GM20431 (cell line): ENCODE measurements at regions not wholly inside any gene's neighbourhood (a gene's known extent, or its start where the extent isn't known, plus 50 kb on each side); places are given as distances from the start of the nearest gene placed in this dataset.
"Not testable (repeated sequence)": the region's sequence is repeated elsewhere in the genome, so short reads cannot be mapped to it uniquely, and the experiment has no call there.

Experiments used
- in situ Hi-C: fragments of 300-500 bp; cut with MseI, MboI; formaldehyde crosslinking; loops from one replicate; pipeline ENCODE4 v1.15.0; 2020; ENCODE audit warnings: low sequenced_read_pairs; ENCODE audit not compliant: unreplicated experiment

DNA sequence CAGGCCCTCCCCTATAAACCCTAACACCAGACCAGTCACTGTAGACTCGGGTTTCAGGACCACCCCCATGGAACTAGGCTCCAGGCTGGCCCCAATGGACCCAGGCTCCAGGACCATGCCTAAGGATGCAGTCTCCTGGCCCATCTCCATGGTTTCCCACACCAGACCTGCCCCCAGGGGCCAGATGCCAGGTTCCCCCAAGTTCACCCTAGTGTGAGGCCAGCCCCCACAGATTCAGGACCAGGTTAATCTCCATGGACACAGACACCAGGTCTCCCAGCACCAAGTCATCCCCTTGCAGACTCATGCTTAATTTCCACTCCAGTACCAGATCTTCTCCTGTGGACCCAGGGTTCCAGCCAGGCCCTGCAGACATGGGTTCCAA lies 103.8 kb upstream of the LANCL2 start:
- in situ Hi-C loops: no loop called here

DNA sequence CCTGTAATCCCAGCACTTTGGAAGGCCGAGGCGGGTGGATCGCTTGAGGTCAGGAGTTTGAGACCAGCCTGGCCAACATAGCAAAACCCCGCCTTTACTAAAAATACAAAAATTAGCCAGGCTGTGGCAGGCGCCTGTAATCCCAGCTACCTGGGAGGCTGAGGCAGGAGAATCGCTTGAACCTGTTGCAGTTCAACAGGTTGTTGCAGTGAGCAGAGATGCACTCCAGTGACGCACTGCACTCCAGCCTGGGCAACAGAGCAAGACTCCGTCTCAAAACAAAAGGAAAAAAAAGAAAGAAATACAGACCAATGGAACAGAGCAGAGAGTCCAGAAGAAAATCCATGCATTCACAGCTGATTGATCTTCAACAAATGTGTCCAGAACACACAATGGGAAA lies 99.8 kb upstream of the LANCL2 start:
- in situ Hi-C loops: not testable (repeated sequence)

DNA sequence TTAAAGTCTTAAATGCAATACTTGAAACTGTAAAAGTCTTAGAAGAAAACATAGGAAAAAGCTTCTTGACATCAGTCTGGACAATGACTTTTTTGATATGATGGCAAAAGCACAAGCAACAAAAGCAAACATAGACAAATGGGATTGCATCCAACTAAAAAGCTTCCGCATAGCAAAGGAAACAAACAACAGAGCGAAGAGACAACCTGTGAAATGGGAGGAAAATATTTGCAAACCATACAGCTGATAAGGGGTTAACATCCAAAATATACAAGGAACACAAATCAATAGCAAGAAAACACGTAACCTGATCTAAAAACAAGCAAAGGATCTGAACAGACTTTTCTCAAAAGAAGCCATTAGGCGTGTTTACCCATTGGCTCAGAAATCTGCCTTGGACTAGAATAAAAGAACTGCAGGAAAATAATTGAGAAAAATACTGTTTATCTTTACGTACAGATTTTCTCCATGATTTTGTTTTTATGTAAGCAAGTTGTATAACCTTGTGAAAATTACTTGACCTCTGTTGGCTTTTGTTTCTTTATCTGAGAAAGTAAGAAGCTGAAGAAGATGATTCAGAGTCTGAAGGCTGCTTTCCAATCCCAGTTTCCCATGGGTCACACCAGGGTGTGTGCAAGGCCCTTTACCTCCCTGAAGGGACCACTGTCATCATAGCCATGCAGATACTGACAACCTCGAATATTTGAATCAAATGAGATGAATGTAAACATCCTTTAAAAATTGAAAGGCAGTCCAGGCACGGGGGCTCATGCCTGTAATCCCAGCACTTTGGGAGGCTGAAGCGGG lies 99.1 kb upstream of the LANCL2 start:
- in situ Hi-C loops: no loop called here

DNA sequence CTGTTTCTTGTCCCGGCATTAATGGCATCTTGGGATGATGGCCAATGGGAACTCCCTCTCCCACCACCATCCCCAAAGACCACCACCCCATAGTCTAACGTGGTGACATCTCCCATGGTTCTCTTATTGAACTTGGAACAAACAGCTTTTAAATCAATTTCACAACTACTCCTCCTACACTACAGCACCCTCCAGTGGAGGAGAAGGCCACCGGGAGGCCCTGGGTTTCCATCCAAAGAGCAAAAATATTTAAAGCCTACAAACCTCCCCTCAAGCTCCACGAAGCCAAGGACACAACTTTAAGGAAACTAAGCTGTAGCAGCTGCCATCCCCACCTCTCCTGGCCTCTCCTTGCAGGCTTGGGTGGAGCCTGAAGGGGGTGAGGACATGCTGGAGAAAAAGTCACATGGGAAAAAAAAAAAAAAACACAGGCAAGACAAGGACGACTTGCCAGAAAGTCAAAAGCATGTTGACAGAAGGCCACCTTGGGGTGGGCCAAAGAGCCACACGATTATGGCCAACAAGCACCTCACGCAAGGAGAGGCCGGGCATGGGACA lies 94.0 kb upstream of the LANCL2 start:
- in situ Hi-C loops: loop anchor here (10.0 kb wide), 1 partner anchor 144 kb away; no protein-coding TSS in a partner anchor

DNA sequence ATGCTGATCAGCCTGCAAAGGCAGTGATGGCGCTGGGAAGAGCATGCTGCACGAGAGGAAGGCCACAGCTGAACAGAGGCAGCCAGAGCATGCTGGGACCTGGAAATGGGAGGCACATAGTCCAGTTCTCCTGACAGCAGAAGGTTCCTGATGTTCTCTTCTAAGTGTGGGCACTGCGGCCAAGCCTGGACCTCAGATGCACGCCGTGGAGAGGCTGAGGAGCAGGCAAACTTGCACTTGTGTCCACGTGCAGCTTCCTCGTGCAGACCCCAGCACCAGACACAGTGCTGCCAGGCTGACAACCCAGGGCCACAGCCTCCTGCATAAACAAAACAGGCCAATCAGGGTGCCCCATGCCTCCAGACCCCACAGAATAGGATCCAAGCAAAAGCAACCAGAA lies 93.5 kb upstream of the LANCL2 start:
- in situ Hi-C loops: loop anchor here (10.0 kb wide), 1 partner anchor 143 kb away; no protein-coding TSS in a partner anchor

DNA sequence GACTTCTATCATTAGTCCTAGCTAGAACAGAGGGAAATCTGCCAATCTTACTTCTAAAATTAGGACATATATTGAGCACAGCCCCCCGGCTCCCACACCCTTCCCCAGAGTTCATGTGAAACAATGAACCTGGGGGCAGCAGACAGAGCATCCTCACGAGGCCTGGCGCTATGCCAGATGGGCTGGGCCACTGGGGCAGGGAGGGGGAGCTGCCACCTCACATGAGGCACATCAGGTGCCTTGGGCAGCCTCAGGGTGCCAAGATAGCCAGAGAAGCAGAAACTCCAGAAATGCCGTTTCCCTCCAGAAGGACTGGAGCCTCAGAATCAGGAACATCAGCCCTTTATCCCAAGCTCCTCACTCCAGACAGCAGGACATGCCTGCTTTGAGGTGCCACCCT lies 92.8 kb upstream of the LANCL2 start:
- in situ Hi-C loops: loop anchor here (10.0 kb wide), 1 partner anchor 142 kb away; no protein-coding TSS in a partner anchor

DNA sequence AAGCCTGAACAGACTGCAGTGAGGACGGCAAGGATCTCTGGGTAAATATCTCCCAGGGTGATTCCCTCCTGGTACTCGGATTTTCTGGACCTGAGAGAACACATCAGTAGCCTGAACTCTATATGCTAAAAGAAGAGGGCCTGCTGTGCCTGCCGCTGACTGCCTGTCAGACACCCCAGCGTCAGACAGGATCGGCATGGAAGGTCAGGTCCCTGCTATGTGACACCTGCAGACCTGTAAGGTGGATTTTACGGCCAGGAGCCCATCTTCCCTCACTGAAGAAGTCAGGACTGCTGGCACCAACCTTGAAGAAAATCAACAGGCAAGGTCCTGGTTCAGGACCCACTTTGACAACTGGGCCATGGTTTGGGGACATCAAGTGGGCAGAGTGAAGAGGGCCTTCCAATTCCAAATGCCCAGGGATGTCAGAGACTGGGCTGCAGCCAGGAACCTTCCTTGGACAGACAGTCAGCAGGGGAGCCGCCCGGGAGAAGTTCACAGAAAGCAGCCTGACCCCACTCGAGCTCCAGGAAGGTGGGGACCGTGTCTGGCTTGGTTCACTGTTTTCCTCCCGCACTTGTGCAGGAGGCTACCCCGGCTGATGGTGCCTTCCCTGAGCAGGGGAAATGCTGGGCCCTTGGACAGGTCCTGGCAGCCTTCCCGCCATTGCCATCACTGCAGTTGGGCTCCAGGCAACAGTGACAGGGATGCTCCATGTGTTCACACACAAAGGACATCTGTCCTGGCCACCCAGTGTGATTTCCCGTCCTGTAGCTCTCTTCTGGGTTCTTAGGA lies 91.8 kb upstream of the LANCL2 start:
- in situ Hi-C loops: loop anchor here (10.0 kb wide), 1 partner anchor 141 kb away; no protein-coding TSS in a partner anchor

DNA sequence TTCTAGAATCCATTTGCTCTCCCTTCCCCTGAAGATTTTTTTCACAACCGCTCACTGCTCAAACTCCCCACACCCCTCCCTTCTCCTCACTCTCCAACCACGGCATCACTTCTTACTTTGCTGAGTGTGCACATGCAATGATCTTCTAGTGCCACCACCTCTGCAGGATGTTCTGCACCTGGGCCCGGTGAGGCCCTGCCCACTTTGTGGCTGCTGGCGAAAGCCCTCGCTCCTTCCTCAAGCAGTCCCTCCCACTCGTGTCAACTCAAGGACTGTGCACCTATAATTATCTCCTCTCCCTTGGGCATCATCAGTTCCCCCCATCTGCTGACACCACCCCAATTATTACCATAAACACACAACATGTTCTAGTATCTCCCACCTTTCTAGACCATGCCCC lies 91.0 kb upstream of the LANCL2 start:
- in situ Hi-C loops: loop anchor here (10.0 kb wide), 1 partner anchor 141 kb away; no protein-coding TSS in a partner anchor

DNA sequence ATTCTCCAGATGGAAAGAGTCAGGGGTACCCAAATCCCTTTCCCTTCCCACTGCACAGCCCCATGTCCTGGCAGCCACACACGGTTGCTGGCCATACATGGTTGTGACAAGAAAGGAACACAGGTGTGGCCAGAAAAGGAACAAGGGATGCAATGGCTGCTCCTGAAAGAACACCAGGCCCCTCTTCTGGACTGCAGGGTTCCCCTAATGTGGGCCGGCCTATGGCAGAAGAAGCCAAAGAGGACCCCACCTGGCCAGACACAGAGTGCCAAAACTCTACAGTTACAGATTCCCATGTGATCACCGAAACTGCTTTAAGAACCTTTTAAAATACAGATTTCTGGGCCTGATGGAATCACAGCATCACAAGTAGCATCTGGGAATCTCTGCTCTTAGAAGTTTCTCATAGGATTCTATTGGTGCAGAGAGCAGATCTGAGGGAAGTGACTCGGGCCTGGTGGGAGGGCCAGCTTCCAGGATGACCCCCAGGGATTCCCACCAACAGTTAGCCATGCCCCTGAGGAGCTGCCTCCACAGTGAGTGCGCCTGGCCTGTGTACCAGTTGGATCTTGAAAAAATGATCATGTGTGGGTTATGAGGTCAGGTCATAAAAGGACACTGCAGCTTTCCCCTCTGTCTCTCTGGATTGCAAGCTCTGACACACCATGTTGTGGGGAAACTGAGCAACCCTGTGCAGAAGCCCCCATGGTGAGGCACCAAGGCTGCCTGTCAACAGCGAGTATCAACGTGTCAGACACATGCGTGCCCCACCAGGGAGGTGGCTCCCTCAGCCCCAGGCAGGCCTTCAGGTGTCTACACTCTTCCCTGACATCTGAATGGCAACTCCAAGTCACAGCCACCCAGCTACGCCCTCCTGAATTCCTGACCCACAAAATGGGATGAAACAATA lies 89.6 kb upstream of the LANCL2 start:
- in situ Hi-C loops: loop anchor here (10.0 kb wide), 1 partner anchor 139 kb away; no protein-coding TSS in a partner anchor

DNA sequence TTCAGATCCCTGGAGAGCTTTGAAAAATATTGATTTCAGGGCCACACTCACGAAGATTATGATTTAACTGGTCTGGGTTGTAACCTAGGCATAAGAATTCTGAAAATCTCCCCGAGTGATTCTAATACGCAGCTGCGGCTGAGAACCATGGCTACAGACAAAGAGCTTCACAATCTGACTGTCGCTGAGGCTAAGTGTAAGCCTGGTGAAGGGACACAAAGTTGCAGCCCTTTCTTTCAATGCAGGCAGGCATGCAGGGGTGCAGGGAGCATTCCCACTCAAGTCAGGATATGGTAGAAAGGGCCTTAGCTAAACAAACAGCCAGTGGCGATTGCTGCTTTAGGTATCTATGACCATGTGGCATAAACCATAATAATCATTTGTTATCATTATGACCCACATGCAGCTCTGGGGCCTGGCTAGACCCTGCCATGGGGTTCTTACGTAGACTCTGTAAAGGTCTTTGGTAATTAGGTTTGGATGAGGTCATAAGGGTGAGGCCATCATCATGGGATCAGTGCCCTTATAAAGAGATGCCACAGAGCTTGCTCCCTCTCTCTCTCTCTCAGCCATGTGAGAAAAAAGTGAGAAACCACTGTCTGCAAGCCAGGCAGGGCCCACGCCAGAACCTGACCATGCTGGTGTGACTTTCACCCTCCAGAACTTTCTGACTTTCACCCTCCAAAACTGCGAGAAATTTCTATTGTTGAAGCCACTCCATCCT lies 88.4 kb upstream of the LANCL2 start:
- in situ Hi-C loops: loop anchor here (10.0 kb wide), 1 partner anchor 138 kb away; no protein-coding TSS in a partner anchor

DNA sequence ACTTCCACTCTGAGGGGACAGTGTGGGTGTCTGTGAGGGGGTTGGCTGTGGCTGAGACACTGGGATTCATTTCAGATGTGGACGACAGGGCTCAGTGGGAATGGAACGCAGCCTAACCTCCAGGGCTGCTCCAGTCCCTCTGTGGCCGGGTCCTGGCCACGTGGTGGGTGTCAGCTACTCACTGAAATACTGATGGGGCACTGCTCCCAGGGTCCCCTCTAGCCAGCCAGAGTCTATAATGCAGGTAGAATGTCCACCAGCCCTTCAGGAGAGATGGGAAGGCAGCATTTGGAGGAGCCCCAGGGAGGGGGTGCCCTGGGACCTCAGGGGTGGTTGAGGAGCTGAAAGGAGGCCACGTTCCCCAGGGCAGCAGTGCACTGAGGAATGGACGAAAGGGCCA lies 87.2 kb upstream of the LANCL2 start:
- in situ Hi-C loops: loop anchor here (10.0 kb wide), 1 partner anchor 137 kb away; no protein-coding TSS in a partner anchor

DNA sequence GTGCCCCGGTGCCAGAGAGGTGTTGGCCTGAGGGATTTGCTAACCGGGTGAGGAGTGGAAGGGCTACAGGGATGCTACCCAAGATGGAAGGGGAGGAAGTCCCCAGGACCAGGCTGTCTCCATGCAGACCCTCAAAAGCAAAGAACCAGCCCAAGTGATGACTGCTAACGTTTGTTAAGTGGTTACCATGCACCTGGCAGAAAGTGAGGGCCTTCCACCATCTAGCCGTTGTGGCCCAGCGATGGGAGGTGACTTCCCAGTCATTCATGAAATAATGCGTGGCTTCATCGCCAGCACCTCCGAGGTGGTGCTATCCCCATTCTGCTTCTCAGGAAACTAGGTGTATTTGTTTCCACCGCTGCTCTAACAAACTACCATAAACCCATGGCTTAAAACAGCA lies 86.8 kb upstream of the LANCL2 start:
- in situ Hi-C loops: loop anchor here (10.0 kb wide), 1 partner anchor 136 kb away; no protein-coding TSS in a partner anchor

DNA sequence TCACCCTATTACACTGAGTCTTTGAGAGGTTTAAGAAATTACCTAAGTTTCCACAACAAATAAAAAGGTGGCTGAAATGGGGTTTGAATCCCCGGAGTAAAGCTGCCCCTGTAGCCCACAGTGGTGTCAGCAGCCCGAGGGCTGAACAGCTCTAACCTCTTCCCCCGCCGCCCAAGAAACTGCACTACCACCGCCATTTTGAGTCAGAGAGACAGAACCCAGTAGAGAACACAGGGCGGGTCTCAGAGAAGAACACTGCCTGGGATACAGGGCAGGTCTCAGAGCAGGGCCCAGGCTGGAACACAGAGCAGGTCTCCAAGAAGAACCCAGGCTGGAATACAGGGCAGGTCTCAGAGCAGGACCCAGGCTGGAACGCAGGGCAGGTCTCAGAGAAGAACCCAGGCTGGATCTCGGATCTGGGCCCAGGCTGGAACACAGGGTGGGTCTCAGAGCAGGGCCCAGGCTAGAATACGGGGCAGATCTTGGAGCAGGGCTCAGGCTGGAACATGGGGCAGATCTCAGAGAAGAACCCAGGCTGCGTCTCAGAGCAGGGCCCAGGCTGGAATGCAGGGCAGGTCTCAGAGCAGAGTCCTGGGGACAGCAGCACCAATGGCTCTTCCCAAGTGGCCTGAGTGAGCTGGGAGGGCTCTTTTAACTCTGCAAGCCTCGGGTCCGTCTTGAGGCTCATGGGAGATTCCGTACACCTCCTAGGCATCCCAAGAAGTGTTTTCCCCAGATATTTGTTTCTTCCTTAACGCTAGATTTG lies 85.9 kb upstream of the LANCL2 start:
- in situ Hi-C loops: loop anchor here (10.0 kb wide), 1 partner anchor 136 kb away; no protein-coding TSS in a partner anchor

DNA sequence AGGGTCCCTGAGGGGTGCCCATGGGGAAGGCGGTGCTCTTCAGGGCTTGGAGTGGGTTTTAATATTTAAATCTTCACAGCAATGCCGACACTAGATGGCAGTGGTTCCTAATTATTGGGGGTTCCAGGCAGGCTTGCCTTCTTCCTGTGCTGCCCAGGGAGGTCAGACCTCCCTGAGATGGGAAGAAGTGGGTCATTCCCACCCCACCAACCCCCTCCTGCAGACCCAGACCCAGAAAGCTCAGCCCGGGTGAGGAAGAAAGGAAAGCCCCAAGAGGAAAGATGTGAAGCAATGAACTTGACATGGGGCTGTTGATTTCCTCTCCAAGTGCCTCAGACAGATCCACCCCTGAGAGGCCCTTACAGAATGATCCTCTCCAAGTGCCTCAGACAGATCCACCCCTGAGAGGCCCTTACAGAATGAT lies 85.1 kb upstream of the LANCL2 start:
- in situ Hi-C loops: no loop called here

DNA sequence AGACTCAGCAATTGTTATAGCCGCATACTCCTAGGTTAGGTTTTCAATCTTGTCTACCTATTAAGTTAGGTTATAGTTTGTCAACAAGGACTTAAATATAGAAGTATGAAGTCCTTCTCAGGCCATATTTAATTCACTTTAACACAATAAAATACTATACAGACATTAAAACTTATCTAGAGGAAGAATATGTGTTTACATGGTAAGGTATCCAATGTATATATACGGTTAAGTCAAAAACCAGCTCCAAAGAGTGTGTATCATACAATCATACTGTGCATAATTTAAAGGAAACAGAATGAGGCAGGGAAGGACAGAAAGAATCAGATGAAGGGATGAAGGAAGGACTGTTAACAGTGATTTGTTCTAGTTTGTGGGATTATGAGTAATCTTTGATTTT lies 79.5 kb upstream of the LANCL2 start:
- in situ Hi-C loops: no loop called here

DNA sequence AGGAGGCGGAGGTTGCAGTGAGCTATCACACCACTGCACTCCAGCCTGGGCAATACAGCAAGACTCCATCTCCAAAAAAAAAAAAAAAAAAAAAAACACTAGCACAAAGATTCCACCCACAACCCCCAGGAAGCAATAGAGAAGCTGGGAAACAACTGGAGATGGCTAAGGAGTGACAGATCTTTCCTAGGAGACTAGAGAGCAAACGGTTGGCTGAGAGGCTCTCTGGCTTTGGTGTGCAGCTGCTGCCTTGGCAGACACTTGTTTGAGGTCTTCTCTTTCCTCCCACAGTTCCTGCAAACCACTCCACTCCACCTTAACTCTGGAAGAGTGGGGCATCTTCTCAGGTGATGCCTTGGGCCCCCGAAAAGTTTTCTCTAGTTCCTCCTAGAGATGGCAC lies 78.5 kb upstream of the LANCL2 start:
- in situ Hi-C loops: no loop called here

DNA sequence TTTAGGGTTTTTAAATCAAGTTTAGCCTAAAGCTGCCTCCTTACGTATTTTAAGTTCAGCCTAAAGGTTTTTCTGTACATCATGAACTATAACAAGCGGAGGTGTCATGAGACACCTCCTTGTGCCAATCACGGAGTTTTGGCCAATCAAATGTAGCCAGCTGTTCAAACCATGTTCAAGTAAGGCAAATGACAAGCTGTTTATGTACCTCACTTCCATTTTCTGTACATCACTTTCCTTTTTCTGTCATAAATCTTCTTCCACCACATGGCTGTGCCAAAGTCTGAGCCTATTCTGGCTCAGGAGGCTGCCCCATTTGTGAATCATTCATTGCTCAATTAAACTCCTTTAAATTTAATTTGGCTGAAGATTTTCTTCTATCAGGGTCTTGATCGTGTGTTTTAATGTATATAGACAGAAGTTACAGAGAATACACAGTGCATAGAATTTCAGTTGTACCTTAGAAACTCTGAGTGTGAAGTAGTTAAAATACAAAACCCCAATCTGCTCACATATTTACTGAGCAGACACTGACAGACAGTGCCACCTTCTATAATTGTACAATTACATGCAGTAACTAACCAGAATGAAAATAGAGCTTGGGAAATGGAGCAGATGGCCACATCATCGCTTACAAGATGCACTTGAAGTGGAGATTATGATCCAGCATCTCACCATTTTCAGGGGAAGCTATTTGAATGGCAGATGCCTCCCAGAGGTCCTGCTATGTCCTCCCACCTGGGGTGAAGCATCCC lies 76.9 kb upstream of the LANCL2 start:
- in situ Hi-C loops: no loop called here
